GM04504 (cell line): ENCODE measurements at regions not wholly inside any gene's neighbourhood (a gene's known extent, or its start where the extent isn't known, plus 50 kb on each side); places are given as distances from the start of the nearest gene placed in this dataset.
"Not testable (repeated sequence)": the region's sequence is repeated elsewhere in the genome, so short reads cannot be mapped to it uniquely, and the experiment has no call there.

Experiments used
- DNase-seq: peaks from one replicate; pipeline ENCODE4 v3.0.0-alpha.2; 2012; ENCODE audit warnings: low read depth

DNA sequence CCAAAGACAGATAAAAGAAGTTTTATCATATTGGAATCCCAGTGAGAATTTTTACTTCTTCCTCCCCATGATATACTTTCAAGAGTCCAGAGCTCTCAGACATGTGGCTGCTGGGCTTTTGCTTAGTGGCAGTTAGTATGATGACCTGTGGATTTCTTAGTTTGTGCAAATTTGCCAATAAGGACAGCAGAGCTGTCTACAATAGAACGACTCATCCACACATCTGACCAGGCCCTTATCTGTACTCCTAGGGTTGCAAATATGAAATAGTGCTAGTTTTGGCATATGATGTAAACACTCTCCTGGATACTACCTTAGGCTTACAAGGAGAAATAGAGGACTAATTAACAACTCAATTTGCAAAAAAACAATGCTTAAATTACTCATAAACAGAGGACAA, 758.4 kb upstream of the TMEFF2 start:
- DNase-seq: no peak

DNA sequence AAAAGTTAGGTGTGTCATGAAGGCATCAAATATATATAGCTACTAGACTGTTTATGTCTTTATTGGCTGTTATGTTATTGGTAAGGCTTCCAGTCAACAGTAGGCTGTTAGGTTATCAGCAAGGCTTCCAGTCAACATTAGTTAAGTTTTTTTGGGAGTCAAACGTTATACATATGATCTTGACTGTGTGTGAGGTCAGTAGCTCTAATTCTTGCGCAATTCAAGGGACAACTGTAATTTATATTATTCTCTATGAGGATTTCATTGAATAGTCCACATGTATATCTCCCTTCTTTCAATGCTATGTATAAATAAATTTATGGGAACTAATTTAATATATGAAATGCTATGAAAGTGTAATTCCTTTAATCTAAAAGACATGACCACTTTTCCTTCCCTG, 757.5 kb upstream of the TMEFF2 start:
- DNase-seq: no peak

DNA sequence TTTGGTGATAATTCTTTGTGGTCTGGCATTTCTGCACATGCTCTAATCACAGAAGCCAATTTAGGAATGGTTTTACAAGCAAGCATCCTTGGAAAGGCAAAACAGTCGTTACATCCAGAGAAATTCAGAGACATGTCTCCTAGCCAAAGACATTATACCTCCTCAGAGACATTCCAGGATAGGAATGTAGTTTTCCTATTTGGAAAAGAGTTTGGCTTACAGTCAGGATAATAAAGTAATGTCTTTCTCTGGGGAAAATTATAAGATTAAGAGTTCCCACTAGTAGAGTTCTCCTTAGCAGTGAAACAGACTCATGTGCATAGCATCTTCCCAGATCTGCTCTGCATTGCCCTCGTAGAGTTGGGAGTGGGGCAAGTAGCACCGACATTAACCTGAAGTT, 753.6 kb upstream of the TMEFF2 start:
- no peak for DNase-seq

DNA sequence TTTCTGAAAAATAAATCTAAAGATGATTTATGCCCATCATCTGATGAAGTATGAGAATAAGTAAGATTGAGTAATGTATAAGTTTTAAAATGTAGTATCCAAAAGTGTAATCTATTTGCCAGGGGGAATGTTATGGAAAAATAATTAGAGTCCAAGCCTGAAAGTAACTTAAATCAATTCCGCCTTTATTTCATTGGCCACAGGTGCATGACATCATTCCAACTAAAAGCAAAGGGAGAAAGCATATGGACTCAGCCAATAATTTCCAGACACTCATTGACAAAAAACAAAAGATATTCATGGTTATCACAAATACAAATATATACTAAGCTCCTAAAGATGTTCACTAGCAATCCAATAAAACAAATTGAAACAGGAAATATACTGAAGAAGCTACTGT, 752.6 kb upstream of the TMEFF2 start:
- DNase-seq: no peak

DNA sequence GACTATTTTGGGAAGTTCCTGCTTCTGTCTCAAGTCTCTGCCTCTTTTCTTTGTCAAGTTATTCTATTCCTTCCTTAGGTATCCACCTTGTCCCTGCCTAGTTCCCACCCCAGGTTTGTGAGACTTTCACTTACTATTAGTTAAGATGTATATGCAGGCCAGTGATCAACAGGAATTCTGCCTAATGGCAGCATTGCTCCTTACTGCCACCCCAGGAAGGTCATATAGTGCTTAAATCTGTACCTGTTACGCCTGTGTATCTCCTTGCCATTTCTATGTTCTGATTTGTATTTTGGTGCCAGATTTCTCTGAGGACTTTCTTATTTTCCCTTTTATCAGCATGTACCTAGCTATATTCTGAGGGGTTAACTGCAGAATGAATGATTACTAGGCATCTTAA, 746.0 kb upstream of the TMEFF2 start:
- no peak for DNase-seq

DNA sequence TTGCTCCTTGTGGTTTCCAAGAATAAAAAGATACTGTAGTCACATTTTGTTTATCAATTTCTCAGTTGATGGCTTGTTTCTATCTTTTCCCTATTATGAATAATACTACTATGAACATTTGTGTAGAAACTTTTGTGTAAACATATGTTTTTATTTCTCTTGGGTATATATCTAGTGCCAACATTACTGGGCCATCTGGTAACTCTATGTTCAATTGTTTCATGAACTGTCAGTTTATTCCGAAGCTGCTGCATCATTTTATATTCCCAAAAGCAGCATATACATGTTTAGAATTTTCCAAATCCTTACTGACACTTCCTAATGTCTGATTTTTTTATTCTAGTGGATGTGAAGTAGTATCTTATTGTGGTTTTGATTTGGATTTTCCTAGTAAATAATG, 737.6 kb upstream of the TMEFF2 start:
- DNase-seq: no peak

DNA sequence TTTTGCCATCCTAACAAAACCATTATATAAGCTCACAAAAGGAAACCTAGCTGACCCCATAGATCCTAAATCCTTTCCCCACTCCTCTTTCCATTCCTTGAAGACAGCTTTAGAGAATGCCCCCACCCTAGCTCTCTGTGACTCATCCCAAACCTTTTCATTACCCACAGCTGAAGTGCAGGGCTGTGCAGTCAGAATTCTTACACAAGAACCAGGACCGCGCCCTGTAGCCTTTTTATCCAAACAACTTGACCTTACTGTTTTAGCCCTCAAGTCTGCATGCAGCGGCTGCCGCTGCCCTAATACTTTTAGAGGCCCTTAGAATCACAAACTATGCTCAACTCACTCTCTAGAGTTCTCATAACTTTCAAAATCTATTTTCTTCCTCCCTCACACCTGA, 726.9 kb upstream of the TMEFF2 start:
- not testable (repeated sequence) for DNase-seq

GRCh38 chr2:192901446-192901845, 706.7 kb upstream of the TMEFF2 start:
- no peak for DNase-seq

- no peak for DNase-seq
Observed at GRCh38 chr2:192899466-192899865, 704.7 kb upstream of the TMEFF2 start.

DNA sequence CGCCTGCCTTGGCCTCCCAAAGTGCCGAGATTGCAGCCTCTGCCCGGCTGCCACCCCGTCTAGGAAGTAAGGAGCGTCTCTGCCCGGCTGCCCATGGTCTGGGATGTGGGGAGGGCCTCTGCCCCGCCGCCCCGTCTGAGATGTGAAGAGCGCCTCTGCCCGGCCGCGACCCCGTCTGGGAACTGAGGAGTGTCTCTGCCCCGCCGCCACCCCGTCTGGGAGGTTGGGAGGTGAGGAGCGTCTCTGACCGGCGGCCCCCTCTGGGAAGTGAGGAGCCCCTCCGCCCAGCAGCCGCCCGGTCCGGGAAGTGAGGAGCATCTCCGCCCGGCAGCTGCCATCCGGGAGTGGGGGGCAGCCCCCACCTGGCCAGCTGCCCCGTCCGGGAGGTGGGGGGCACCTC, 699.2 kb upstream of the TMEFF2 start:
- not testable (repeated sequence) for DNase-seq

GRCh38 chr2:192888109-192888508, 693.4 kb upstream of the TMEFF2 start:
- DNase-seq: no peak

GRCh38 chr2:192887337-192887736, 692.6 kb upstream of the TMEFF2 start:
- DNase-seq: no peak

GRCh38 chr2:192886636-192887035, 691.9 kb upstream of the TMEFF2 start:
- no peak for DNase-seq

DNA sequence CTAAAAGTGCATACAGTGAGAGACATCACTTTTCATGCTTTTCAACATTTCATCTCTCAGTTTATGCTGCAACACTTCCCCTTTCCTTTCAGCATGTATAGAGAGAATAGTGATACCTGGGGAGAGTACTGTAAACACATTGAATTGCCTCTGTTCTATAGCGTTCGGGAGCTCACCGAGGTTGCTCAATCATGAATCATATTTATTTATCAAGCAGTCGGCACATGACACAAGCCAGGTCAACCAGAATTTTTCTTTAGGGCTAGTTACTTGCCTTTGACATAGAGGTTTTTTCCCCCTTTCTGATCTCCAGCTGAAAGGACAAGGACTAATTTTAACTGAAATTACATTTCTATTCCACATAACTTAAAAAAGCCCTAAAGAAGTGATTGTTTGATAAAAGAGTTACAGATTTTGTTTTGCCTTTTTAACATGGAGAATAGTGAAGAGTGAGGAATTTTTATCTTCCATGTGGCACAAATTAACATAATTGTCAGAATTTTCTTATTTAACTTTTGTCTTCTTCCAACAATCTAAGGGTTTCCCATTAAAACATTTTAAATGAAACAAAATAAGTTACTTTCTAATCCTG, 690.9 kb upstream of the TMEFF2 start:
- no peak for DNase-seq

DNA sequence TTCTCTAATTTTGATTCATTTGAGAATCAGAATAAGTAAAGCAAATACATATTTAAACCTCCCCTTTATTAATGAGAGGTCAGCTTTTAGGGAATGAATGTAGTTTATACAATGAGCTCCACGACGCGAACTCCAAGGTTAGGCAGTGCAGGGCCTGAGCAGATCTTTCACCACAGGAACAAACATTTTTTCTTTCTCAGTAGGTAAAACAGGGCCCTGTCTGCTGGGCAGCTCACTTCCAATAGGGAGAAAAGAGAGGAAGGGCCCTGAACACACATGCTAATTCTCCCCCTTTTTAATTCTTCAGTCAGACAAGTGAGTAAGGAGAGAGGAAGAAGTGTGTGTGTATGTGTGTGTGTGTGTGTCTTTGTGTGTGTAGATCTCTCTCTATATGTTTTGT, 682.4 kb upstream of the TMEFF2 start:
- no peak for DNase-seq

DNA sequence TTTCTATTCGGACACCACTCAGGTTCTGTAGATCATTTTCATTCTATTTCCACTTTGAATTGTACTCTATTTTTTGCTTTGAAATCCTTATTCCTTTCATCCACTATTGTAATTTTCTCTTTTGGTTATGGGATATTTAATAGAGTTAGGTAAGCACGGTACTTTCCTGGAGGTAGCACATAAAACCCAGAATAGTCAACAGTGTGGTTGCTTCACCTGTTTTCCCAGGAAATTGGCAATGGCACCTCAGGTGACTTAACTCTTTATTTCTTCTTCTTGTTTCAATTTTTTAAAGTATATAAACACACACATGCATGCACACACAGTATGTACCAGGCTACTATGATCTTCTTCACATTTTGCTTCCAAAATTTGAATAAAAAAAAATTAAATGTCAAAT, 682.0 kb upstream of the TMEFF2 start:
- no peak for DNase-seq

GRCh38 chr2:192854706-192855105, 660.0 kb upstream of the TMEFF2 start:
- no peak for DNase-seq

GRCh38 chr2:192854031-192854430, 659.3 kb upstream of the TMEFF2 start:
- DNase-seq: no peak

DNA sequence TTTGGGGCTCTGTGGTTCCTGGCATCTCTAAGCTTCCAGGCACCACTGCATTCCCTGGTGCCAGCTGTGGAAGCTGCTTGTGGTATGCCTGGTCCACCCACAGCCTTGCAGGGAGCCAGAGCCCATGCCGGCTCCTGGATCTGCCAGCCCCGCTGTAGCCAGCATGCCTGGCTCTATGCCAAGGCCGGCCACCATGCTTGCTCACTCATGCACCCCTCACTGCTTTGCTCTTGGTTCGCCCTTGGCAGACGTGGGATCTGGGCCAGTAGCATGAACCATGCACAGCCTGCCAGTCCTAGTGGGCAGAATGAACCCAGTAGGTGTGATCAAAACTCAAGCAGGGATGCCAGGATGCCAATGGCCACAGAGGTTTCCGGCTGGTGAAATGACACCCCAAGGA, 634.2 kb upstream of the TMEFF2 start:
- DNase-seq: no peak

- DNase-seq: no peak
Observed at GRCh38 chr2:192828175-192828574, 633.4 kb upstream of the TMEFF2 start.

DNA sequence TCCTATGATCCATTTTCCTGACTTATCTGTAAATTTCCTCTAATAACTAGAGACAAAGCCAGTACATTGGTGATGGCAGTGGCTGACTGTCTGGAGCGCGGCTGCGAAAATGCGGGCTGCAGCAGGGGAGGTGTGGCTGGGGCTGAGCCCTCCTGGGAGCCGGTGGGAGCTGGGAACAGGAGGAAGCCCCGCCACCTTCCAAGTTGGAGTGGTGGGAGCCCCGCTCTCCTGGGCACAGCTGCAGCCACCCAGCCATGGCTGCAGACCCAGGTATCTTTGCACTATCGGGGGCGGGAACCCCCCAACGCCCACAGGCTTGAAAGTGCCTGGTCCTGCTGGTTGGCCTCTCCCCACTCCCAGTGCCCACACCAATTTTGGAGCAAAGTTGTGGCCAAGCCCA, 633.0 kb upstream of the TMEFF2 start:
- no peak for DNase-seq

GRCh38 chr2:192814376-192814775, 619.6 kb upstream of the TMEFF2 start:
- DNase-seq: no peak

- DNase-seq: no peak
Observed at GRCh38 chr2:192813341-192813740, 618.6 kb upstream of the TMEFF2 start.

- DNase-seq: no peak
Observed at GRCh38 chr2:192809173-192809572, 614.4 kb upstream of the TMEFF2 start.

GRCh38 chr2:192783643-192784042, 588.9 kb upstream of the TMEFF2 start:
- DNase-seq: no peak
